Stimulated activated naive B cell treated with anti-CD40 and anti-IgM and Interleukin-4, amounts not matched to agents 10 μg/mL and 1 μg/mL and 100 μg/mL, for 72 hours (primary cell): ENCODE measurements at regions not wholly inside any gene's neighbourhood (a gene's known extent, or its start where the extent isn't known, plus 50 kb on each side); places are given as distances from the start of the nearest gene placed in this dataset.
"Not testable (repeated sequence)": the region's sequence is repeated elsewhere in the genome, so short reads cannot be mapped to it uniquely, and the experiment has no call there.

Experiments
- ATAC-seq, 2 donors: fragments of 150-1000 bp; cut with Tn5 transposase; replicated peaks; 2 replicates each; pipeline ENCODE4 v1.10.0; 2021; ENCODE audit warnings: moderate library complexity in 1 of 2
- DNase-seq: peaks from one replicate; pipeline ENCODE4 v3.0.0; 2021
- H3K27ac Mint-ChIP-seq: one replicate; pipeline ENCODE4 v1.8.0; 2022; ENCODE audit warnings: mild to moderate bottlenecking, mixed read lengths
- H3K27me3 Mint-ChIP-seq, 2 donors: one replicate each; pipeline ENCODE4 v1.8.0; 2022; ENCODE audit warnings: mixed read lengths in 2 of 2
- H3K36me3 Mint-ChIP-seq, 2 donors: one replicate each; pipeline ENCODE4 v1.8.0; 2022; ENCODE audit warnings: mixed read lengths in 2 of 2, mild to moderate bottlenecking in 1 of 2
- H3K4me1 Mint-ChIP-seq, 2 donors: one replicate each; pipeline ENCODE4 v1.8.0; 2022; ENCODE audit warnings: mixed read lengths in 2 of 2, mild to moderate bottlenecking in 1 of 2
- H3K4me3 Mint-ChIP-seq, 2 donors: one replicate each; pipeline ENCODE4 v1.8.0; 2022; ENCODE audit warnings: mild to moderate bottlenecking in 2 of 2, mixed read lengths in 2 of 2, moderate library complexity in 1 of 2
- H3K9me3 Mint-ChIP-seq, 2 donors: one replicate each; pipeline ENCODE4 v1.8.0; 2022; ENCODE audit warnings: mixed read lengths in 2 of 2, mild to moderate bottlenecking in 1 of 2

DNA sequence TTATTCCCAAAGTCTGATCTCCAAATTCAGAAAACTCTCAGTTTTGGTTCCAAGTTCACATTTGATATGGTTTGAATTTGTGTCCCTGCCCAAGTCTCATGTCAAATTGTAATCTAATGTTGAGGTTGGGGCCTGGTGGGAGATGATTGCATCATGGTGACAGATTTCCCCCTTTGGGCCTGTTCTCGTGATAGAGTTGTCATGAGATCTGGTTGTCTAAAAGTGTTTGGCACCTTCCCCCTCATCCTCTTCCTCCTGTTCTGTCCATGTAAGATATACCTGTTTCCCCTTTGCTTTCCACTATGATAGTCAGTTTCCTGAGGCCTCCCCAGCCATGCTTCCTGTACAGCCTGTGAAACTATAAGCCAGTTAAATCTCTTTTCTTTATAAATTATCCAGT is 138.6 kb downstream of the ARL4A start:
- no peak overlapping the region for H3K27ac Mint-ChIP-seq
- H3K27me3 Mint-ChIP-seq, result peaks cover 6% of the 10 kb centered on the region in 2 donors
- no peaks in the 10 kb centered on the region for H3K4me1 Mint-ChIP-seq
- DNase-seq, result no peak
- H3K9me3 Mint-ChIP-seq, result peaks cover 0 to 3% of the 10 kb centered on the region in 2 donors
- H3K36me3 Mint-ChIP-seq, result no peaks in the 10 kb centered on the region
- no peak overlapping the region for H3K4me3 Mint-ChIP-seq
- ATAC-seq, result no peak

DNA sequence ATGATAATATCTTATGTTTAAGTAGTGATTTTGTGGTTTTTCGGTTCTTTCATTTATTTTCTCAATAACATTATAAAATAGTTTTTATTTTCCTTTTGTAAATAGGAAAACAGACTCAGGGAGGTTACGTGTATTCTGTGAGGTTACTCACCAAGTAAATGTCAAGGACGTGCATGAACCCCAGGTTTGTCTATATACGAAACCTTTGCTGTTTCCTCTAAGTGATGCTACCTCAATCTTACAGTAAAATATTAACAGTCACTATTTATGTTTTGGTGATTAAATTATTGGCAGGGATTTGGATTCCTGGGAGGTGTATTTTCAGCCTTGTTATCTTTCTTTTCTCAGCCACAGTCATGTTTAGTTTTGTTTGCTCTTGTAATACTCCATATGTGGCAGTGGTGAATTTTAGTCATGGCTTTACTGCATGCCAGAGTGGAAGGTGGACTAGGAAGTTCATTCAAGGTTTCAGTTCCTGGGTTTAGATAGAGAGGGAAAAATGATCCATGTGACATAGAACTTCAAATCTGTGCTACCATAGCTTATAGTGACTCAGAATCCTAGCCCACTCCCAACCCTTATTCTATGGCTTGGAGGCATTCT is 139.9 kb downstream of the ARL4A start:
- ATAC-seq, result no peak
- peaks cover 0 to 3% of the 10 kb centered on the region in 2 donors for H3K9me3 Mint-ChIP-seq
- no peak for DNase-seq

DNA sequence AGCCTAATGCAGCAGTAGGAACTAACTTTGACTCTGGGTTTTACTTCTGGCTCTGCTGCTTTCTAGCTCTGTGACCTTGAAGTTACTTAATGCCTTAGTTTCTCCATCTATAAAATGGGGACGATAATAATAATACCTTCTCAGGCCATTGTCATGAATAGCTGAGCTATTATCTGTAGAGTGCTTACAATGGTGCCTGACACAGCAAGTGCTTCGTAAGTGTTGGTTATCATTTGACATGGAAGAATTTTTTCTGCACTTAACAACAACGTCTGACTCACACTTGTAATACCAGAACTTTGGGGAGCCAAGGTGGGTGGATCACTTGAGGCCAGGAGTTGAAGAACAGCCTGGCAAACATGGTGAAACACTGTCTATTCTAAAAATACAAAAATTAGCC is 140.5 kb downstream of the ARL4A start:
- peaks cover 2 to 4% of the 10 kb centered on the region in 2 donors for H3K9me3 Mint-ChIP-seq
- ATAC-seq (no peak), DNase-seq (no peak)
- peaks cover 5 to 6% of the 10 kb centered on the region in 2 donors for H3K27me3 Mint-ChIP-seq
- H3K4me1 Mint-ChIP-seq, result no peaks in the 10 kb centered on the region
- H3K4me3 Mint-ChIP-seq, result no peak overlapping the region
- H3K27ac Mint-ChIP-seq, result no peak overlapping the region
- H3K36me3 Mint-ChIP-seq, result no peaks in the 10 kb centered on the region

More for the DNA sequence above, 139.9 kb downstream of the ARL4A start:
- no peak overlapping the region for H3K27ac Mint-ChIP-seq
- no peak overlapping the region for H3K4me3 Mint-ChIP-seq
- H3K4me1 Mint-ChIP-seq, result no peaks in the 10 kb centered on the region
- H3K36me3 Mint-ChIP-seq, result no peaks in the 10 kb centered on the region
- H3K27me3 Mint-ChIP-seq, result peaks cover 5 to 6% of the 10 kb centered on the region in 2 donors

DNA sequence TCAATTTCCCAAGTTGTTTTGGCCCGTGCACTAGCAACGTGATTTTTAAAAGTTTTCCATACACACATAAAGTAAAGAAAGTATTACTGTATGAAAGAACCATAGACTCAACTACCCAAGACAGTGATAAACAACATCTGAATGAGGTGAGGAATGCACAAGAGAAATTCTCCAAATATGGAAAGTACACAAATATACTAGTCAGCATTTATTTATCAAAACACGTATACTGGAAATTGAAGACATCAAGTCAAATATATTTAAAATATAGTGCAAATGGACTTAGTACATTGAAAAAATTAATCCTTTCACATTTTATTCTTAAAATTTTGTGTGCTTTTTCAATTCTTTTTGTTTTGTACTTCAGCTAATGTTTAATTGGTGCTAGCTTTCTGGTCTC is 143.6 kb downstream of the ARL4A start:
- H3K27ac Mint-ChIP-seq, result no peak overlapping the region
- no peak for DNase-seq
- H3K4me1 Mint-ChIP-seq, result no peaks in the 10 kb centered on the region
- ATAC-seq, result no peak
- peaks cover 13 to 16% of the 10 kb centered on the region in 2 donors for H3K9me3 Mint-ChIP-seq
- H3K27me3 Mint-ChIP-seq, result peaks cover 12% of the 10 kb centered on the region in 2 donors
- peaks cover 0 to 6% of the 10 kb centered on the region in 2 donors for H3K36me3 Mint-ChIP-seq
- H3K4me3 Mint-ChIP-seq, result no peak overlapping the region

DNA sequence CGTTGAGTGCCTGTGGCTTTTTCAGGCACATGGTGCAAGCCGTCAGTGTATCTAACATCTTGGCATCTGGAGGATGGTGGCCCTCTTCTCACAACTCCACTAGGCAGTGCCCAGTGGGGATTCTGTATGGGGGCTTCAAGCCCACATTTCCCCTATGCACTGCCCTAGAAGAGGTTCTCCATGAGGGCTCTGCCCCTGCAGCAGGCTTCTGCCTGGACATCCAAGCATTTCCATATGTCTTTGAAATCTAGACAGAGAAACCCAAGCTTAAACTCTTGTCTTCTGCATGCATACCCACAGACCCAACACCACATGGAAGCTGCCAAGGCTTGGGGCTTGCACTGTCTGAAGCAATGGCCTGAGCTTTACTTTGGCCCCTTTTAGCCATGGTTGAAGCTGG is 146.4 kb downstream of the ARL4A start:
- peaks cover 13 to 16% of the 10 kb centered on the region in 2 donors for H3K9me3 Mint-ChIP-seq
- no peak for DNase-seq
- no peaks in the 10 kb centered on the region for H3K4me1 Mint-ChIP-seq
- ATAC-seq, result no peak
- peaks cover 12% of the 10 kb centered on the region in 2 donors for H3K27me3 Mint-ChIP-seq
- H3K27ac Mint-ChIP-seq, result no peak overlapping the region
- H3K36me3 Mint-ChIP-seq, result peaks cover 0 to 6% of the 10 kb centered on the region in 2 donors
- H3K4me3 Mint-ChIP-seq, result no peak overlapping the region

DNA sequence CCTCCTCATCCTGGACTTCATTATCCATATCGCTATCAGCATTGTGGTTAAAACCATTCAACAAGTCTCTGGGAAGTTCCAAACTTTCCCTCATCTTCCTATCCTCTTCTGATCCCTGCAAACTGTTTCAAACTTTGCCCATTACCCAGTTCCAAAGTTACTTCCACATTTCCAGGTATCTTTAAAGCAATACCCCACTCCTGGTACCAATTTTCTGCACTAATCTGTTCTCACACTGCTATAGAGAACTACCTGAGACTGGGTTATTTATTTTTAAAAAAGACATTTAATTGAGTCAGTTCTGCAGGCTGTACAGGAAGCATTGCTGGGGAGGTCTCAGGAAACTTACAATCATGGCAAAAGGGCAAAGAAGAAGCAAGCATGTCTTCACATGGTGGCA is 147.3 kb downstream of the ARL4A start:
- Mint-ChIP-seq H3K4me1 (no peaks in the 10 kb centered on the region), H3K27ac (no peak overlapping the region), H3K4me3 (no peak overlapping the region), H3K9me3 (peaks cover 13 to 16% of the 10 kb centered on the region in 2 donors), H3K36me3 (peaks cover 0 to 6% of the 10 kb centered on the region in 2 donors), H3K27me3 (peaks cover 12% of the 10 kb centered on the region in 2 donors)
- ATAC-seq (no peak), DNase-seq (no peak)

DNA sequence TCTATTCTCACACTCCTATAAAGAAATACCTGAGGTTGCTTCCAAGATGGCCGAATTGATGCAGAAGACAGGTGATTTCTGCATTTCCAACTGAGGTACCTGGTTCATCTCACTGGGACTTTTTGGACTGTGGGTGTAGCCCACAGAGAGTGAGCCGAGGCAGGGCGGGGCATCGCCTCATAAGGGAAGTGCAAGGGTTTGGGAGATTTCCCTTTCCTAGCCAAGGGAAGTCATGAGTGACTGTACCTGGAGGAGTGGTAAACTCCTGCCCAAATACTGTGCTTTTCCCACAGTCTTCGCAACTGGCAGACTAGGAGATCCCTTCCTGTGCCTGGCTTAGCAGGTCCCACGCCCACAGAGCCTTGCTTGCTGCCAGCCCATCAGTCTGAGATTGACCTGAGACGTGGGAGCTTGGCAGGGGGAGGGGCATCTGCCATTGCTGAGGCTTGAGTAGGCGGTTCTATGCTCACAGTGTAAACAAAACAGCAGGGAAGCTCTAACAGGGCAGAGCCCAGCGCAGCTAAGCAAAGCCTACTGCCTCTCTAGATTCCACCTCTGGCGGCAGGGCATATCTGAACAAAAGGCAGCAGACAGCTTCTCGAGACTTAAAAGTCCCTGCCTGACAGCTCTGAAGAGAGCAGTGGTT is 152.2 kb downstream of the ARL4A start:
- peaks cover 11 to 17% of the 10 kb centered on the region in 2 donors for H3K9me3 Mint-ChIP-seq
- no peak for DNase-seq
- H3K27ac Mint-ChIP-seq, result no peak overlapping the region
- H3K36me3 Mint-ChIP-seq, result peaks cover 0 to 4% of the 10 kb centered on the region in 2 donors
- no peak for ATAC-seq
- no peaks in the 10 kb centered on the region for H3K4me1 Mint-ChIP-seq
- H3K4me3 Mint-ChIP-seq, result no peak overlapping the region
- peaks cover 3 to 4% of the 10 kb centered on the region in 2 donors for H3K27me3 Mint-ChIP-seq

DNA sequence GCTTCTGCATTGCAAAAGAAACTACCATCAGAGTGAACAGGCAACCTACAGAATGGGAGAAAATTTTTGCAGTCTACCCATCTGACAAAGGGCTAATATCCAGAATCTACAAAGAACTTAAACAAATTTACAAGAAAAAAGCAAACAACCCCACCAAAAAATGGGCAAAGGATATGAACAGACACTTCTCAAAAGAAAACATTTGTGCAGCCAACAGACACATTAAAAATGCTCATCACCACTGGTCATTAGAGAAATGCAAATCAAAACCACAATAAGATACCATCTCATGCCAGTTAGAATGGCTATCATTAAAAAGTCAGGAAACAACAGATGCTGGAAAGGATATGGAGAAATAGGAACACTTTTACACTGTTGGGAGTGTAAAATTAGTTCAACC is 157.3 kb downstream of the ARL4A start:
- not testable (repeated sequence) for H3K36me3 Mint-ChIP-seq, DNase-seq, H3K4me1 Mint-ChIP-seq, H3K27ac Mint-ChIP-seq, H3K27me3 Mint-ChIP-seq, ATAC-seq, H3K4me3 Mint-ChIP-seq
- peaks cover 14 to 22% of the 10 kb centered on the region in 2 donors for H3K9me3 Mint-ChIP-seq

DNA sequence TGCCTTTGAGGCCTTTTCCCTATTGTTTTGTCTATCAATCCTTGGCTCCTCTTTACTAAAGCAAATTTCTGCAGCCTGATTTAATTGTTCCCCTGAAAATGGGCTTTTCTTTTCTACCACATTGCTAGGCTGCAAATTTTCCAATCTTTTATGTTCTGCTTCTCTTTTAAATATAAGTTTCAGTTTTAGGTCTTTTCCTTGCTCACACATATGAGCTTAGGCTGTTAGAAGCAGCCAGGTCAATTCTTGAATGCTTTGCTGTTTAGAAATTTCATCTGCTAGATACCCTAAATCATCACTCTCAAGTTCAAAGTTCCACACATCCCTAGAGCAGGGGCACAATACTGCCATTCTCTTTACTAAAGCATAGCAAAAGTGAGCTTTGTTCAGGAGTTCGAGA is 159.6 kb downstream of the ARL4A start:
- DNase-seq (no peak), ATAC-seq (no peak)
- no peaks in the 10 kb centered on the region for H3K27me3 Mint-ChIP-seq
- peaks cover 13% of the 10 kb centered on the region in 2 donors for H3K9me3 Mint-ChIP-seq
- no peaks in the 10 kb centered on the region for H3K4me1 Mint-ChIP-seq
- H3K27ac Mint-ChIP-seq, result no peak overlapping the region
- H3K36me3 Mint-ChIP-seq, result peaks cover 0 to 4% of the 10 kb centered on the region in 2 donors
- H3K4me3 Mint-ChIP-seq, result no peak overlapping the region

DNA sequence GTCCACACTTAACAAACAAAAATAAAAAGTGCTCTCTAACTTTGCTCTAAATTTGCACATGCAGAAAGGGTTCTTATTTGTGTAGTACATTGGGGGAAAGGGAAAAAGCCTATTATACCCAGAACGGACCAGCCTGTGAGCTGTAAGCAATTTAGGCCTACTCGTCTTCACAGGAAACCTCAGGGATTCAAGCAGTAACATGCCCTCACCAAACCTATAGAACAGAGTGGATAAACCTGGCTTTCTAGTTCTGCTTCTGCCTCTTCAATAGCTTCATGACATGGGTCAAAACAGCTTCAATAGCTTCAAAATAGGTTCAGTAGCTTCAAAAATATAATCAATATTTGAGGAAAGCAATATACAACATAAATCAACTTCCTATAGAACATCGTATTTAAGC is 163.7 kb downstream of the ARL4A start:
- ATAC-seq (no peak), DNase-seq (no peak)
- Mint-ChIP-seq H3K9me3 (peaks cover 5 to 10% of the 10 kb centered on the region in 2 donors), H3K4me3 (no peak overlapping the region), H3K36me3 (peaks cover 0 to 4% of the 10 kb centered on the region in 2 donors), H3K27ac (no peak overlapping the region), H3K4me1 (no peaks in the 10 kb centered on the region), H3K27me3 (no peaks in the 10 kb centered on the region)

DNA sequence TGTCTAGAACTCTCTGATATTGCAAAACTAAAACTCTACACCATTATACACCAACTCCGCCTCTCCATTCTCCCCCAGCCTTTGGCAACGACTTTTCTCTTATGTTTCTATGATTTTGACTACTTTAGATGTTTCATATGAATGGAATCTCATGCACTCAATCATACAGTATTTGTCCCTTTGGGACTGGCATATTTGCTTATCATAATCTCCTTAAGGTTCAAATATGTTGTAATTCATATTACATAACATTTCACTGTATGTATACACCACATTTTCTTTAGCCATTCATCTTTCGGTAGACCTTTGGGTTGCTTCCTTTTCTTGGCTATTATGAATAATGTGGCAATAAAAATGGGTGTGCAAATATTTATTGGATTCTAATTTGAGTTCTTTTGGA is 164.4 kb downstream of the ARL4A start:
- Mint-ChIP-seq H3K4me3 (no peak overlapping the region), H3K9me3 (peaks cover 5 to 9% of the 10 kb centered on the region in 2 donors), H3K36me3 (peaks cover 0 to 3% of the 10 kb centered on the region in 2 donors), H3K27me3 (no peaks in the 10 kb centered on the region), H3K4me1 (no peaks in the 10 kb centered on the region), H3K27ac (no peak overlapping the region)
- ATAC-seq (no peak), DNase-seq (no peak)

DNA sequence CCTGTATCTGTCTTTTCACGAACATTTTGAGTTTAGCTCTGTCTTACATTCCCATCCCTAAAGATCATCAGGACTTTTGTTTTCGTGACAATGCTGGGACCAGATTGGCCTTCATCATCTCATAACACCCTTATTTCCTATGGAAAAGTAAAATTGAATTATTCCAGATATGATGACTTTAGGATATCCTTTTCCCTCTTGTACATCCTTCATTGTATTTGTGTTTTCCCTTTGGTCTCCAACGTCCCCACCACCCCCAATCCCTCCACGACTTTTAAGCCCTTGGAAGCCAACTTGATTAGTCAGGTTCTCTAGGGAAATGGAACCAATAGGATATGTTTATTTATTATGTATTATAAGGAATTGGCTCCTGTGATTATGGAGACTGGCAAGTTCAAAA is 167.6 kb downstream of the ARL4A start:
- Mint-ChIP-seq H3K27ac (no peak overlapping the region), H3K9me3 (no peaks in the 10 kb centered on the region), H3K4me3 (no peak overlapping the region), H3K27me3 (no peaks in the 10 kb centered on the region), H3K36me3 (no peaks in the 10 kb centered on the region), H3K4me1 (no peaks in the 10 kb centered on the region)
- DNase-seq (no peak), ATAC-seq (no peak)

DNA sequence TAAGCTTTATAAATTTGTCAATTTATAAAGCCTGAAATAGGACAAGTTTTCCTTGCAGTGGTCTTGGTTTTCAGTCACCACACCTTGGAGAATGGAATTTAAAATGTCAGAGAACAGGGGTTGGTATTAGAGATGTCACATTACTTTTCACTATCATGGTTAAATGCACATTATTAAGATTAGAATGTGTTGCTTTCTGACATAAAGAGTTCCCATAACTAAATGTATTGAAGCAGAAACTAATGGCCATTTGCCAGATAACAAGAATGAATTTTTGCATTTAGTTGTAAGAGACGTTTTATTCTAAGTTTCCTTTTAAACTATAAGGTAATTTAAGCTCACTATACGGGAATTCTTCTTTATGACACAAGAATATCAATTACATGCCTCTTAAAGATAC is 172.3 kb downstream of the ARL4A start:
- no peak overlapping the region for H3K4me3 Mint-ChIP-seq
- DNase-seq (no peak), ATAC-seq (no peak)
- no peak overlapping the region for H3K27ac Mint-ChIP-seq
- H3K9me3 Mint-ChIP-seq, result no peaks in the 10 kb centered on the region
- no peaks in the 10 kb centered on the region for H3K36me3 Mint-ChIP-seq
- H3K27me3 Mint-ChIP-seq, result no peaks in the 10 kb centered on the region
- H3K4me1 Mint-ChIP-seq, result no peaks in the 10 kb centered on the region

DNA sequence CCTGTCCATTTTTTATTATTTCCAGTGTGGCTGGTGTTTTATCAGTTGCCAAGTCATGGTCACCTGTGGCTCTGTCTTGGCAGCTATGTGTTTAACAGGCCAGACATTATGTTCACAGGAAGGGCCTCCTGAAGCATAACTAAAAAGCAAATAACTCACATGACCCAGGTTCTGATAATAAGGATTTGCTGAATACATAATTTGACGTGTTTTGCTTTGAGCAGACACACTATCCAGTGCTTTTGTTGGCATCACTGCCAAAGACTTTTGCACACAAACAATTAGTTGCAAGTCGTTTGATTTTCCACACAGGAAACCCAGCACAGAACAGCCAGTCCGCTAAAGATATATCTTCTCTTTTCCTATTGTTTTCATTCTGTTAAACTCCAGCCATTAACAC is 173.6 kb downstream of the ARL4A start:
- Mint-ChIP-seq H3K4me3 (no peak overlapping the region), H3K27me3 (no peaks in the 10 kb centered on the region), H3K27ac (no peak overlapping the region), H3K4me1 (no peaks in the 10 kb centered on the region), H3K36me3 (no peaks in the 10 kb centered on the region), H3K9me3 (no peaks in the 10 kb centered on the region)
- ATAC-seq (no peak), DNase-seq (no peak)

DNA sequence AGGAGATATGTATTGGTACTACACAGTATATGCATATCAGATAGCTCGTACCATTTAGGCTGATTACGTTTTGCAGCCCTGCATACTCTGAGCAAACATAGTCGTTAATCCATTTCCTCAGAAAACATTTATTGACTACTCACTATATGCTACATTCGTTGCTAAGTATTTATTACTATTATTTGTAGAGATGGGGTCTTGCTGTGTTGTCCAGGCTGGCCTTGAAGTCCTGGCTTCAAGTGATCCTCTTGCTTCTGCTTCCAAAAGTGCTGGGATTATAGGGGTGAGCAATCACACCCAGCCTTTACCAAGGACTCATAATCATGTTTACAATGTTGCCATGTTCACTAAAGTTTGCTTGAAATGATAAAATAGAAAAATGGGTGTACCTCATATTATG is 174.7 kb downstream of the ARL4A start:
- ATAC-seq (no peak), DNase-seq (no peak)
- Mint-ChIP-seq H3K4me1 (no peaks in the 10 kb centered on the region), H3K36me3 (no peaks in the 10 kb centered on the region), H3K9me3 (no peaks in the 10 kb centered on the region), H3K27ac (no peak overlapping the region), H3K27me3 (no peaks in the 10 kb centered on the region), H3K4me3 (no peak overlapping the region)
